Activated naive CD8-positive, alpha-beta T cell treated with anti-CD3 and anti-CD28 coated beads, Interleukin-2, amount 10 ng/mL, durations not matched to agents 7 days and 5 days (primary cell): ENCODE measurements at regions not wholly inside any gene's neighbourhood (a gene's known extent, or its start where the extent isn't known, plus 50 kb on each side); places are given as distances from the start of the nearest gene placed in this dataset.
A peak's percentile ranks its signal among the peaks of the same experiment; 100 is the strongest.

ENCODE experiments used
- ATAC-seq: fragments of 150-1000 bp; cut with Tn5 transposase; one replicate; pipeline ENCODE4 v1.10.0; 2021; ENCODE audit warnings: low read depth, moderate library complexity
- POLR2A ChIA-PET: fragments of 350-600 bp; sonication (Branson Sonifier 250); formaldehyde crosslinking; loops from one replicate; lab custom pipeline; 2021; ENCODE audit warnings: antibody characterized with exemption; lab: Charles Lee
- DNase-seq: peaks from one replicate; pipeline ENCODE4 v3.0.0; 2021
- H3K27ac Mint-ChIP-seq: one replicate; pipeline ENCODE4 v1.8.0; 2022; ENCODE audit warnings: mild to moderate bottlenecking, mixed read lengths
- H3K27me3 Mint-ChIP-seq: one replicate; pipeline ENCODE4 v1.8.0; 2022; ENCODE audit warnings: mild to moderate bottlenecking, moderate library complexity, mixed read lengths
- H3K36me3 Mint-ChIP-seq: one replicate; pipeline ENCODE4 v1.8.0; 2021; ENCODE audit warnings: mild to moderate bottlenecking, mixed read lengths
- H3K4me1 Mint-ChIP-seq: one replicate; pipeline ENCODE4 v1.8.0; 2021; ENCODE audit warnings: mixed read lengths
- H3K4me3 Mint-ChIP-seq: one replicate; pipeline ENCODE4 v1.8.0; 2022; ENCODE audit warnings: mild to moderate bottlenecking, moderate library complexity, mixed read lengths
- H3K9me3 Mint-ChIP-seq: one replicate; pipeline ENCODE4 v1.8.0; 2021; ENCODE audit warnings: mixed read lengths

DNA sequence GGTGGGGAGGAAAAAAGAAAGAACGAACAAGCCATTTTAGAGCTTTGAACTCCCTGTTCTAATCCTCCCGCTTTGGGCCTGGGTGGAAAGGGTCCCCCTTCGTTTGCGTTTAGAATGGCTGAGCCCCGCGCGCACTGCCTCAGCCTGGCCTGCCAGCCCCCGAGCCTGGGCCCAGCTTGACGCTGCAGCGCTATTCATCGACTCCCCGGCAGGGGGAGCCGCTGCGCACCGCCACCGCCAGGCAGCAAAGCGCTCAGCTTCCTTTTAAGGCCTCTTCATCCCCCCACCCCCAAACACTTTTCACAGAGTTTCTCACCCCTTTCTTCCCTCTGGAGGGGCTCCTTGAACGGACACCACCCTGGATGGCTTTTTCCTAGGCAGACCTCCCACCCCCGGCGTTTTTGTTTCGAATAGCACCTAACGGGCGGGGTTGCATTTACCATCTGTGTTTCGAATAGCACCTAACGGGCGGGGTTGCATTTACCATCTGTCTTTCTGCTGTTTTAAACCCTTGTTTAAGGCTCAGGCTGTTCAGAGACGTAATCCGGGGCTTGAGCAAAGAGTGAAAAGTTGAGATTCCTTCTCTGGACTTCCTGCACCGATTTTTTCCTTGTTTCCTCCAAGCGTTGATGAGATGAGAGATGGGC is 56.4 kb upstream of the PIWIL1 start:
- peaks cover 7% of the 10 kb centered on the region for H3K4me1 Mint-ChIP-seq
- H3K27me3 Mint-ChIP-seq, result peaks cover 2% of the 10 kb centered on the region
- DNase-seq (peak; percentile 68), ATAC-seq (peak; percentile 52)
- no peaks in the 10 kb centered on the region for H3K36me3 Mint-ChIP-seq
- peak overlapping the region; percentile 33 for H3K27ac Mint-ChIP-seq
- H3K9me3 Mint-ChIP-seq, result peaks cover 11% of the 10 kb centered on the region
- POLR2A ChIA-PET, result no interaction called here
- H3K4me3 Mint-ChIP-seq, result no peak overlapping the region

- Mint-ChIP-seq H3K27me3 (peaks cover 2% of the 10 kb centered on the region), H3K4me3 (no peak overlapping the region), H3K4me1 (peaks cover 2% of the 10 kb centered on the region), H3K9me3 (peaks cover 13% of the 10 kb centered on the region), H3K36me3 (no peaks in the 10 kb centered on the region), H3K27ac (no peak overlapping the region)
- ATAC-seq, result no peak
- POLR2A ChIA-PET, result no interaction called here
- DNase-seq, result no peak
Observed at GRCh38 chr12:130286041-130286440, 51.6 kb upstream of the PIWIL1 start.

- Mint-ChIP-seq H3K36me3 (no peaks in the 10 kb centered on the region), H3K4me3 (no peak overlapping the region), H3K27me3 (peaks cover 2% of the 10 kb centered on the region), H3K4me1 (peaks cover 2% of the 10 kb centered on the region), H3K27ac (no peak overlapping the region), H3K9me3 (peaks cover 13% of the 10 kb centered on the region)
- no peak for ATAC-seq
- DNase-seq, result no peak
- POLR2A ChIA-PET, result no interaction called here
Observed at GRCh38 chr12:130286741-130287440, 50.8 kb upstream of the PIWIL1 start.
